ENCODE measurements at regions not wholly inside any gene's neighbourhood (a gene's known extent, or its start where the extent isn't known, plus 50 kb on each side); places are given as distances from the start of the nearest gene placed in this dataset.

- TF ChIP-seq CTCF (IDR thresholded peaks at IDR 0.05; ENCODE audit: insufficient read depth, low read length, severe bottlenecking): no peak
- Histone ChIP-seq H3K27me3 (ENCODE audit: control insufficient read depth, insufficient read depth, low read length) (no peaks in the 10 kb centered on the region), H3K36me3 (ENCODE audit: control insufficient read depth, insufficient read depth, low read length) (no peaks in the 10 kb centered on the region), H3K4me3 (ENCODE audit: low read depth, low read length) (no peak overlapping the region)
- no peak for FAIRE-seq
- DNase-seq (ENCODE audit: low read depth): no peak
Measured at GRCh38 chr12:67926063-67926462, 63.2 kb upstream of the IFNG-AS1 start.

- DNase-seq (ENCODE audit: low read depth): no peak
- FAIRE-seq: no peak
- H3K27me3 ChIP-seq (ENCODE audit: control insufficient read depth, insufficient read depth, low read length): no peaks in the 10 kb centered on the region
- no peaks in the 10 kb centered on the region for H3K36me3 ChIP-seq (ENCODE audit: control insufficient read depth, insufficient read depth, low read length)
- no peak for TF ChIP-seq CTCF (IDR thresholded peaks at IDR 0.05; ENCODE audit: insufficient read depth, low read length, severe bottlenecking)
- no peak overlapping the region for H3K4me3 ChIP-seq (ENCODE audit: low read depth, low read length)
Measured at GRCh38 chr12:67927324-67927723, 61.9 kb upstream of the IFNG-AS1 start.

- no peaks in the 10 kb centered on the region for H3K36me3 ChIP-seq (ENCODE audit: control insufficient read depth, insufficient read depth, low read length)
- FAIRE-seq: no peak
- H3K4me3 ChIP-seq (ENCODE audit: low read depth, low read length): no peak overlapping the region
- no peak for TF ChIP-seq CTCF (IDR thresholded peaks at IDR 0.05; ENCODE audit: insufficient read depth, low read length, severe bottlenecking)
- no peak for DNase-seq (ENCODE audit: low read depth)
- H3K27me3 ChIP-seq (ENCODE audit: control insufficient read depth, insufficient read depth, low read length): no peaks in the 10 kb centered on the region
Measured at GRCh38 chr12:67927815-67928214, 61.4 kb upstream of the IFNG-AS1 start.

- no peak for TF ChIP-seq CTCF (IDR thresholded peaks at IDR 0.05; ENCODE audit: insufficient read depth, low read length, severe bottlenecking)
- FAIRE-seq: no peak
- Histone ChIP-seq H3K36me3 (ENCODE audit: control insufficient read depth, insufficient read depth, low read length) (no peaks in the 10 kb centered on the region), H3K27me3 (ENCODE audit: control insufficient read depth, insufficient read depth, low read length) (no peaks in the 10 kb centered on the region), H3K4me3 (ENCODE audit: low read depth, low read length) (no peak overlapping the region)
- DNase-seq (ENCODE audit: low read depth): peak; percentile 17
Measured at GRCh38 chr12:67928621-67929383, 60.4 kb upstream of the IFNG-AS1 start.

- DNase-seq (ENCODE audit: low read depth) (peak; percentile 65), FAIRE-seq (peak; percentile 13)
- Histone ChIP-seq H3K4me3 (ENCODE audit: low read depth, low read length) (no peak overlapping the region), H3K27me3 (ENCODE audit: control insufficient read depth, insufficient read depth, low read length) (no peaks in the 10 kb centered on the region), H3K36me3 (ENCODE audit: control insufficient read depth, insufficient read depth, low read length) (no peaks in the 10 kb centered on the region)
- TF ChIP-seq CTCF (IDR thresholded peaks at IDR 0.05; ENCODE audit: insufficient read depth, low read length, severe bottlenecking): peak; percentile 9
Measured at GRCh38 chr12:67929384-67929772, 59.9 kb upstream of the IFNG-AS1 start.

GRCh38 chr12:67937822-67938221 is 51.4 kb upstream of the IFNG-AS1 start:
- no peak overlapping the region for H3K4me3 ChIP-seq (ENCODE audit: low read depth, low read length)
- no peak for TF ChIP-seq CTCF (IDR thresholded peaks at IDR 0.05; ENCODE audit: insufficient read depth, low read length, severe bottlenecking)
- H3K36me3 ChIP-seq (ENCODE audit: control insufficient read depth, insufficient read depth, low read length): no peaks in the 10 kb centered on the region
- no peaks in the 10 kb centered on the region for H3K27me3 ChIP-seq (ENCODE audit: control insufficient read depth, insufficient read depth, low read length)
- DNase-seq (ENCODE audit: low read depth) (no peak), FAIRE-seq (no peak)
